WERI-Rb-1 (cell line): ENCODE measurements at regions not wholly inside any gene's neighbourhood (a gene's known extent, or its start where the extent isn't known, plus 50 kb on each side); places are given as distances from the start of the nearest gene placed in this dataset.

Experiments used
- DNase-seq: peaks from one replicate; pipeline ENCODE4 v3.0.0-alpha.2; 2020
- H3K27ac ChIP-seq: fragments of 250-450 bp; sonication (Bioruptor Pico); 2 replicates; pipeline ENCODE4 v1.5.1; 2020; ENCODE audit warnings: mild to moderate bottlenecking, moderate library complexity
- H3K27me3 ChIP-seq: fragments of 250-450 bp; sonication (Bioruptor Pico); 2 replicates; pipeline ENCODE4 v1.5.1; 2021; ENCODE audit warnings: mild to moderate bottlenecking, low read depth, moderate library complexity; ENCODE audit not compliant: insufficient read depth, severe bottlenecking
- H3K36me3 ChIP-seq: fragments of 250-450 bp; sonication (Bioruptor Pico); 2 replicates; pipeline ENCODE4 v1.5.1; 2020; ENCODE audit warnings: mild to moderate bottlenecking, moderate library complexity
- H3K4me3 ChIP-seq: 2 replicates; pipeline ENCODE4 v1.5.1; 2011; ENCODE audit warnings: low read depth, mild to moderate bottlenecking, control low read depth, low read length
- H3K9me3 ChIP-seq: fragments of 250-450 bp; sonication (Bioruptor Pico); 2 replicates; pipeline ENCODE4 v1.5.1; 2021; ENCODE audit warnings: mild to moderate bottlenecking, moderate library complexity; ENCODE audit not compliant: severe bottlenecking
- TF ChIP-seq, protein P1 (sequence below): IDR thresholded peaks from 2 replicates; pipeline ENCODE4 v1.5.1; 2011; ENCODE audit warnings: low read depth, mild to moderate bottlenecking, control low read depth, inconsistent platforms, low read length

DNA sequence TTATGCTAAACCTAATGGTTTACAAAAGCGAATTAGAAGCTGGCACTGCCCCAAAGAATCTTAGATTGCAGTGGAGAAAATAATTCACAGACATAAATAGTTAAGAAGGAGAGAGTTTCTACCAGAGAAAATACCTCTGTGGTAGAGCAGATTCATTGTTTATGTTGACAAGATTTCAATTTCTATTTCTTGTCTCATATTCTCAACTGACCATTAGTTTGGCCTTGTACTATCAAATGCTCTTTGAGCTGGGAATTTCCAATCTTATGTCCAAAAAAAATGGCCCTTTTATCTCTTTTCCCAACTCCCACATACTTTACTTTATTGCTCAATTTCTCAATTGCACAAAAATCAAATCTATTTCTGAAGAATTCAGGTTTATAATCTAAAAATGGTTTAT, 804.1 kb upstream of the CITED2 start:
- TF ChIP-seq, protein P1, sequence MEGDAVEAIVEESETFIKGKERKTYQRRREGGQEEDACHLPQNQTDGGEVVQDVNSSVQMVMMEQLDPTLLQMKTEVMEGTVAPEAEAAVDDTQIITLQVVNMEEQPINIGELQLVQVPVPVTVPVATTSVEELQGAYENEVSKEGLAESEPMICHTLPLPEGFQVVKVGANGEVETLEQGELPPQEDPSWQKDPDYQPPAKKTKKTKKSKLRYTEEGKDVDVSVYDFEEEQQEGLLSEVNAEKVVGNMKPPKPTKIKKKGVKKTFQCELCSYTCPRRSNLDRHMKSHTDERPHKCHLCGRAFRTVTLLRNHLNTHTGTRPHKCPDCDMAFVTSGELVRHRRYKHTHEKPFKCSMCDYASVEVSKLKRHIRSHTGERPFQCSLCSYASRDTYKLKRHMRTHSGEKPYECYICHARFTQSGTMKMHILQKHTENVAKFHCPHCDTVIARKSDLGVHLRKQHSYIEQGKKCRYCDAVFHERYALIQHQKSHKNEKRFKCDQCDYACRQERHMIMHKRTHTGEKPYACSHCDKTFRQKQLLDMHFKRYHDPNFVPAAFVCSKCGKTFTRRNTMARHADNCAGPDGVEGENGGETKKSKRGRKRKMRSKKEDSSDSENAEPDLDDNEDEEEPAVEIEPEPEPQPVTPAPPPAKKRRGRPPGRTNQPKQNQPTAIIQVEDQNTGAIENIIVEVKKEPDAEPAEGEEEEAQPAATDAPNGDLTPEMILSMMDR = no peak
- Histone ChIP-seq H3K9me3 (no peaks in the 10 kb centered on the region), H3K4me3 (no peak overlapping the region), H3K36me3 (no peaks in the 10 kb centered on the region), H3K27ac (no peak overlapping the region), H3K27me3 (no peaks in the 10 kb centered on the region)
- DNase-seq = no peak

DNA sequence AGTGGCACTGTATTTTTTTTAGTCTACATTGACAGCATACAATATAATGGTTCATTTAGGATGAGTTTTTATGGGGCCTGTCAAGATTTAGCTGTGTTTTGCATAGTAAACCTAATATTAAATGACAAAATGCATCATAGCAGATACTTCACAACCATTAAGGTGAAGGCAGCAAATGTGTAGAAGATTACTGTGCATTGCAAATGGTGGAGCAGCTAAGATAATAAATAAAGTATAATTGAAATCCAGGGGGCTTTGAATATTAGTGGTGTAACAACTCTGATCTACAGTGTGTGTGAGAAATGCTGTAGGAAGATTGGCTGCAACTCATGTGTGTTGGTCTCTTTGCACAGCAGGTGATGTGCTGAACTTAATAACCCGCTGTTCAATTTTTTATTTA, 801.9 kb upstream of the CITED2 start:
- no peaks in the 10 kb centered on the region for H3K9me3 ChIP-seq
- no peak for DNase-seq
- H3K4me3 ChIP-seq = no peak overlapping the region
- TF ChIP-seq, protein P1 = no peak
- H3K27ac ChIP-seq = no peak overlapping the region
- no peaks in the 10 kb centered on the region for H3K27me3 ChIP-seq
- H3K36me3 ChIP-seq = no peaks in the 10 kb centered on the region

DNA sequence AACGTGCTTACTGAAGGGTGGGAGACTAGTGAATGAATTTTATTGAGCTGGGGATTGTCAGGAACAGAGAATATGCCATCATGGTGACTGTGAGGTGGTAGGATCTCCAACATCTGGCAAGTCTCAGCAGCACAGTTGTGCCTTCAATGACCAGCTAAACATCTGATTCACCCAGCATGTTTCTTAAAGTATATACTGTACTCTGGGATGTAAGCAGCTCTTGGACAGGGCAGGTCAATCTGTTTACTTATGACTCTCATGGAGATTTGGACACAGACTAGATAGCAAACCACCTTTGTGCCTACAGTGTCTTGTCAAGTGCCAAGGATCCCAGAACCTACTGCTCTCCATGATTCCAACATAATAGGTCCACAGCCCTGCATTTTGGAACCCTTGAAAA, 801.0 kb upstream of the CITED2 start:
- no peaks in the 10 kb centered on the region for H3K9me3 ChIP-seq

DNA sequence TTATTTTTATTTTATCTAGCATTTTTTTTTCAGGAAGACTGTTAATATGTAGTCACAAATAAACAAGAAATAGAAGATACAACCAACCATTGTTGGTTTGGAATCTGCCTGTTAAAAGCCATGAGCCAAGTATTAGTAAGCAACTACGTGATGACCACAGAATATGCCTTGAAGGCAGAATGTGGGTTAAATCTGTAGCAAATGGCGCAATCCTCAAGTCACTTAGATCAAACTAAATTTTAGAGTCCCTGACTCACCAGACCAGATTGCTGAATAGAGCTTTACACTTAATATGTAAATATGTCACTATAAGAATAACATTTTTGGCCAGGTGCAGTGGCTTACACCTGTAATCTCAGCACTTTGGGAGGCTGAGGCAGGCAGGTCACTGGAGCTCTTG, 800.1 kb upstream of the CITED2 start:
- H3K27ac ChIP-seq = no peak overlapping the region
- TF ChIP-seq, protein P1 = no peak
- no peak for DNase-seq
- no peaks in the 10 kb centered on the region for H3K9me3 ChIP-seq
- H3K27me3 ChIP-seq = no peaks in the 10 kb centered on the region
- no peak overlapping the region for H3K4me3 ChIP-seq
- H3K36me3 ChIP-seq = no peaks in the 10 kb centered on the region

More for the DNA sequence above, 801.0 kb upstream of the CITED2 start:
- H3K36me3 ChIP-seq = no peaks in the 10 kb centered on the region
- H3K27me3 ChIP-seq = no peaks in the 10 kb centered on the region
- no peak for DNase-seq
- no peak overlapping the region for H3K27ac ChIP-seq
- TF ChIP-seq, protein P1 = no peak
- H3K4me3 ChIP-seq = no peak overlapping the region

DNA sequence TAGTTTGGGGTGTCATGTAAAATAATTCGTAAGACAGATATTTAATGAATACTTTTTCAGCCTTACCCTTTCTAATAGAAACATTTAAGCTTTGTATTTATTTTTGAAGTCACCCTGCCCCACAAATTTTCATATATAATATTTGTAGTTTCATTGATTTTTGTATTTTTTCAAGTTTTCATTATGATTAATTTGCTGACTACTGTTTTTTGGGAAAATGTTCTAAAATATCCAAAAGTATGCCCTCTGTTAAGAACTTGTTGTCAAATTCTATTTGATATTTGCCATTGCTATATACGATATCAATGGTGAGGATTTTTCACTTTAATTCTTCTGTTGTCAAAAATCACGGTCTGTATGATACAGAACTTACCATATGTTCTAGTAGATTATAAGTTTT, 793.9 kb upstream of the CITED2 start:
- Histone ChIP-seq H3K36me3 (no peaks in the 10 kb centered on the region), H3K4me3 (no peak overlapping the region), H3K27me3 (no peaks in the 10 kb centered on the region), H3K9me3 (no peaks in the 10 kb centered on the region), H3K27ac (no peak overlapping the region)
- TF ChIP-seq, protein P1 = no peak
- DNase-seq = no peak

DNA sequence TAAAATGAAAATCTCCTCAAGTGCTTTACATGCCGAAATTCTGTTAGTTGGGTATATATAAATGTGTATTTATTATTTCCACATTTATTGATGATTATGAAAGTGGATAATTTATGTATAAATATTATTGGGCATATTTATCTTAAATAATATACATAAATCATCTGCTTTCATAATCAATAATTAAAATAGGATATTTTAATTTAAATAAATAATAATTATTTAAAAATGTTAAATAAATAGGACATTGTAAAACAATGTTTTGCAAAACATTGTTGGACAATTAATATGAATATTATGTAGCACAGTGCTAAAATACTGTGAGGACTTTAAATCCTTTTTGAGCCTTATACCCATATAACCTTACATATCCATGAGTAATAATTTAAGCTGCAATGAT, 786.5 kb upstream of the CITED2 start:
- H3K27me3 ChIP-seq = no peaks in the 10 kb centered on the region
- no peaks in the 10 kb centered on the region for H3K36me3 ChIP-seq
- TF ChIP-seq, protein P1 = no peak
- no peak for DNase-seq
- H3K27ac ChIP-seq = no peak overlapping the region
- no peak overlapping the region for H3K4me3 ChIP-seq
- H3K9me3 ChIP-seq = no peaks in the 10 kb centered on the region
